ENCODE measurements at regions not wholly inside any gene's neighbourhood (a gene's known extent, or its start where the extent isn't known, plus 50 kb on each side); places are given as distances from the start of the nearest gene placed in this dataset.

DNA sequence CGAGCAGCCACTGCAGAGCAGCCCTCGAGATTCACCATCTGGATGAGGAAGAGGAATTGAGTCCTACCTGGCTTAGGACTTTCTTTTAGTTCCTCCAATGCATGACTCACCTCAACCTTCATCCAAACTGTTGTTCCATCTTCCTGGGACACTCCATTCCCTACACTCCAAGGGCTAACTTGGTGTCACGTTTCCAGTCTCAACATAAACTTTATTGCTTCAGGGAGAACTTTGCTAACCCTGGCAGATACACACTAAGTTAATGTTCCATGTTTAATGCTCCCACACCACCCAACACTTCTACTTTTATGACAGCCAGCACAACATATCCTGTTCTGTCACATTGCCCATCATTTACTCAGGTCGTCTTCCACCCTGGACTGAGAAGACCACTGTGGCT, 164.4 kb downstream of the RBM26 start:
- H3K36me3 ChIP-seq (replicated peaks in 1 of 2; ENCODE audit: control insufficient read depth in 2 of 2, insufficient read depth in 2 of 2, low read length in 2 of 2), result no peaks in the 10 kb centered on the region
- no peak overlapping the region for H3K14ac ChIP-seq (ENCODE audit: low read length)
- no peak overlapping the region for H4K8ac ChIP-seq (ENCODE audit: low read depth, low read length)
- H3K27me3 ChIP-seq (ENCODE audit: control insufficient read depth in 3 of 3, insufficient read depth in 3 of 3, low read depth in 1 of 3, low read length in 3 of 3), result no peaks in the 10 kb centered on the region
- no peak overlapping the region for H4K91ac ChIP-seq (ENCODE audit: low read depth, low read length, poor library complexity)
- no peak overlapping the region for H2AK5ac ChIP-seq (ENCODE audit: low read depth, low read length)
- no peak overlapping the region for H3K18ac ChIP-seq (ENCODE audit: low read length)
- H3K9me3 ChIP-seq (replicated peaks in 1 of 2; ENCODE audit: control insufficient read depth in 2 of 2, insufficient read depth in 1 of 2, low read depth in 1 of 2, low read length in 2 of 2), result no peaks in the 10 kb centered on the region
- no peak overlapping the region for H3K23ac ChIP-seq (ENCODE audit: low read depth, low read length, poor library complexity)
- H3K4me2 ChIP-seq (ENCODE audit: insufficient read depth, low read length, poor library complexity, severe bottlenecking), result no peak overlapping the region
- no peaks in the 10 kb centered on the region for H3K79me1 ChIP-seq (ENCODE audit: low read depth, low read length)
- no peak overlapping the region for H3K9ac ChIP-seq (ENCODE audit: low read depth, low read length, poor library complexity)
- no CpG with 5 or more reads among the region's 4 CpGs for WGBS, 2 donors (ENCODE audit: extremely low coverage in 2 of 2, insufficient read length in 2 of 2, insufficient replicate concordance in 1 of 2)
- H2AFZ ChIP-seq (ENCODE audit: low read length), result no peak overlapping the region
- no peaks in the 10 kb centered on the region for H3K4me1 ChIP-seq (ENCODE audit: control insufficient read depth in 2 of 2, insufficient read depth in 1 of 2, low read depth in 1 of 2, low read length in 2 of 2)
- H2BK12ac ChIP-seq (ENCODE audit: low read length), result no peak overlapping the region
- no peak overlapping the region for H2BK5ac ChIP-seq (ENCODE audit: low read length)
- no peak overlapping the region for H3K4me3 ChIP-seq (ENCODE audit: low read length in 2 of 2)
- no peak overlapping the region for H2BK120ac ChIP-seq (ENCODE audit: low read depth, low read length)
- no peak overlapping the region for H2BK15ac ChIP-seq (ENCODE audit: low read length)
- no peak overlapping the region for H3K4ac ChIP-seq (ENCODE audit: low read length)
- H3K27ac ChIP-seq (replicated peaks; ENCODE audit: low read length), result no peak overlapping the region
- no peak for DNase-seq (ENCODE audit: low spot score)

GRCh38 chr13:79237981-79238380, 168.1 kb downstream of the RBM26 start:
- no CpG with 5 or more reads among the region's 4 CpGs for WGBS, 2 donors (ENCODE audit: extremely low coverage in 2 of 2, insufficient read length in 2 of 2, insufficient replicate concordance in 1 of 2)
- Histone ChIP-seq H2AK5ac (ENCODE audit: low read depth, low read length) (no peak overlapping the region), H3K14ac (ENCODE audit: low read length) (no peak overlapping the region), H2AFZ (ENCODE audit: low read length) (no peak overlapping the region), H3K79me1 (ENCODE audit: low read depth, low read length) (no peaks in the 10 kb centered on the region), H2BK12ac (ENCODE audit: low read length) (no peak overlapping the region), H2BK15ac (ENCODE audit: low read length) (no peak overlapping the region), H3K9ac (ENCODE audit: low read depth, low read length, poor library complexity) (no peak overlapping the region), H3K18ac (ENCODE audit: low read length) (no peak overlapping the region), H3K27me3 (ENCODE audit: control insufficient read depth in 3 of 3, insufficient read depth in 3 of 3, low read depth in 1 of 3, low read length in 3 of 3) (no peaks in the 10 kb centered on the region), H3K9me3 (replicated peaks in 1 of 2; ENCODE audit: control insufficient read depth in 2 of 2, insufficient read depth in 1 of 2, low read depth in 1 of 2, low read length in 2 of 2) (no peaks in the 10 kb centered on the region), H4K8ac (ENCODE audit: low read depth, low read length) (no peak overlapping the region), H3K4me2 (ENCODE audit: insufficient read depth, low read length, poor library complexity, severe bottlenecking) (no peak overlapping the region), H3K36me3 (replicated peaks in 1 of 2; ENCODE audit: control insufficient read depth in 2 of 2, insufficient read depth in 2 of 2, low read length in 2 of 2) (no peaks in the 10 kb centered on the region), H4K91ac (ENCODE audit: low read depth, low read length, poor library complexity) (no peak overlapping the region), H3K23ac (ENCODE audit: low read depth, low read length, poor library complexity) (no peak overlapping the region), H3K4me3 (ENCODE audit: low read length in 2 of 2) (no peak overlapping the region), H3K4me1 (ENCODE audit: control insufficient read depth in 2 of 2, insufficient read depth in 1 of 2, low read depth in 1 of 2, low read length in 2 of 2) (no peaks in the 10 kb centered on the region), H2BK120ac (ENCODE audit: low read depth, low read length) (no peak overlapping the region), H2BK5ac (ENCODE audit: low read length) (no peak overlapping the region), H3K27ac (replicated peaks; ENCODE audit: low read length) (no peak overlapping the region), H3K4ac (ENCODE audit: low read length) (no peak overlapping the region)
- no peak for DNase-seq (ENCODE audit: low spot score)

DNA sequence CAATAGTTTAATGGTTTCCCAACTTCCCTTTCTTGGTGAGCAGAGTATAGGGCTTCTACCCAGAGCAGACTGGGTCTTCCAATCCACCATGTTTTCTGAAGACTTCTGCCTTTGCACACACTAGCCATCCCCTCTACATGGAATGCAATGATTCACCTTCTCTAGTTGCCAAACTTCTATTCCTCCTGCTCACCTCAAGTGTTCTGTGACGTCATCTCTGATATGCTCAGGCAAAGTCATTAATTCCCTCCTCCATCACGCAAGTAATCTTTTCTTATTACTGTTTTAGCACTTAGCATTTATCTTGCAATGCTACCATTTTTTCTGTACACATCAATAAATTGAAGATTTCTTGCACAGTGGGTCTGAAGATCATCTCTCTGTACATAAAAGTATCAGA, 174.2 kb downstream of the RBM26 start:
- H3K4me2 ChIP-seq (ENCODE audit: insufficient read depth, low read length, poor library complexity, severe bottlenecking), result no peak overlapping the region
- no peak overlapping the region for H3K18ac ChIP-seq (ENCODE audit: low read length)
- H3K79me1 ChIP-seq (ENCODE audit: low read depth, low read length), result no peaks in the 10 kb centered on the region
- no peaks in the 10 kb centered on the region for H3K9me3 ChIP-seq (replicated peaks in 1 of 2; ENCODE audit: control insufficient read depth in 2 of 2, insufficient read depth in 1 of 2, low read depth in 1 of 2, low read length in 2 of 2)
- H3K4me1 ChIP-seq (ENCODE audit: control insufficient read depth in 2 of 2, insufficient read depth in 1 of 2, low read depth in 1 of 2, low read length in 2 of 2), result peaks cover 0 to 2% of the 10 kb centered on the region in 2 donors
- H3K27ac ChIP-seq (replicated peaks; ENCODE audit: low read length), result no peak overlapping the region
- no peak overlapping the region for H3K4ac ChIP-seq (ENCODE audit: low read length)
- H2BK15ac ChIP-seq (ENCODE audit: low read length), result no peak overlapping the region
- no peak overlapping the region for H3K23ac ChIP-seq (ENCODE audit: low read depth, low read length, poor library complexity)
- no peak for DNase-seq (ENCODE audit: low spot score)
- H3K9ac ChIP-seq (ENCODE audit: low read depth, low read length, poor library complexity), result no peak overlapping the region
- H3K27me3 ChIP-seq (ENCODE audit: control insufficient read depth in 3 of 3, insufficient read depth in 3 of 3, low read depth in 1 of 3, low read length in 3 of 3), result no peaks in the 10 kb centered on the region
- no peak overlapping the region for H2AK5ac ChIP-seq (ENCODE audit: low read depth, low read length)
- H3K14ac ChIP-seq (ENCODE audit: low read length), result no peak overlapping the region
- H2BK12ac ChIP-seq (ENCODE audit: low read length), result no peak overlapping the region
- no CpG with 5 or more reads among the region's 2 CpGs for WGBS, 2 donors (ENCODE audit: extremely low coverage in 2 of 2, insufficient read length in 2 of 2, insufficient replicate concordance in 1 of 2)
- H4K91ac ChIP-seq (ENCODE audit: low read depth, low read length, poor library complexity), result no peak overlapping the region
- no peak overlapping the region for H3K4me3 ChIP-seq (ENCODE audit: low read length in 2 of 2)
- H2BK120ac ChIP-seq (ENCODE audit: low read depth, low read length), result no peak overlapping the region
- H2AFZ ChIP-seq (ENCODE audit: low read length), result no peak overlapping the region
- H2BK5ac ChIP-seq (ENCODE audit: low read length), result no peak overlapping the region
- no peak overlapping the region for H4K8ac ChIP-seq (ENCODE audit: low read depth, low read length)
- H3K36me3 ChIP-seq (replicated peaks in 1 of 2; ENCODE audit: control insufficient read depth in 2 of 2, insufficient read depth in 2 of 2, low read length in 2 of 2), result no peaks in the 10 kb centered on the region

GRCh38 chr13:79229761-79230160, 176.3 kb downstream of the RBM26 start:
- H3K23ac ChIP-seq (ENCODE audit: low read depth, low read length, poor library complexity), result no peak overlapping the region
- no peak overlapping the region for H4K91ac ChIP-seq (ENCODE audit: low read depth, low read length, poor library complexity)
- H3K79me1 ChIP-seq (ENCODE audit: low read depth, low read length), result no peaks in the 10 kb centered on the region
- H3K4me1 ChIP-seq (ENCODE audit: control insufficient read depth in 2 of 2, insufficient read depth in 1 of 2, low read depth in 1 of 2, low read length in 2 of 2), result peaks cover 0 to 5% of the 10 kb centered on the region in 2 donors
- H3K14ac ChIP-seq (ENCODE audit: low read length), result no peak overlapping the region
- no peak overlapping the region for H3K18ac ChIP-seq (ENCODE audit: low read length)
- DNase-seq (ENCODE audit: low spot score), result no peak
- H3K4me2 ChIP-seq (ENCODE audit: insufficient read depth, low read length, poor library complexity, severe bottlenecking), result no peak overlapping the region
- no peaks in the 10 kb centered on the region for H3K36me3 ChIP-seq (replicated peaks in 1 of 2; ENCODE audit: control insufficient read depth in 2 of 2, insufficient read depth in 2 of 2, low read length in 2 of 2)
- H3K27ac ChIP-seq (replicated peaks; ENCODE audit: low read length), result no peak overlapping the region
- no peak overlapping the region for H2BK120ac ChIP-seq (ENCODE audit: low read depth, low read length)
- H2BK5ac ChIP-seq (ENCODE audit: low read length), result no peak overlapping the region
- H3K9ac ChIP-seq (ENCODE audit: low read depth, low read length, poor library complexity), result no peak overlapping the region
- no peaks in the 10 kb centered on the region for H3K27me3 ChIP-seq (ENCODE audit: control insufficient read depth in 3 of 3, insufficient read depth in 3 of 3, low read depth in 1 of 3, low read length in 3 of 3)
- no peak overlapping the region for H2BK12ac ChIP-seq (ENCODE audit: low read length)
- no peak overlapping the region for H3K4me3 ChIP-seq (ENCODE audit: low read length in 2 of 2)
- H4K8ac ChIP-seq (ENCODE audit: low read depth, low read length), result no peak overlapping the region
- no peak overlapping the region for H2BK15ac ChIP-seq (ENCODE audit: low read length)
- no peak overlapping the region for H3K4ac ChIP-seq (ENCODE audit: low read length)
- no peaks in the 10 kb centered on the region for H3K9me3 ChIP-seq (replicated peaks in 1 of 2; ENCODE audit: control insufficient read depth in 2 of 2, insufficient read depth in 1 of 2, low read depth in 1 of 2, low read length in 2 of 2)
- WGBS, 2 donors (ENCODE audit: extremely low coverage in 2 of 2, insufficient read length in 2 of 2, insufficient replicate concordance in 1 of 2), result no CpG with 5 or more reads among the region's 4 CpGs
- no peak overlapping the region for H2AK5ac ChIP-seq (ENCODE audit: low read depth, low read length)
- no peak overlapping the region for H2AFZ ChIP-seq (ENCODE audit: low read length)
